Mesendoderm (in vitro differentiated cells): ENCODE measurements at regions not wholly inside any gene's neighbourhood (a gene's known extent, or its start where the extent isn't known, plus 50 kb on each side); places are given as distances from the start of the nearest gene placed in this dataset.

Source experiments
- DNase-seq: peaks from one replicate; pipeline ENCODE4 v3.0.0; 2013
- H2AK5ac ChIP-seq: 2 replicates; pipeline ENCODE4 v1.6.1; 2013; ENCODE audit warnings: low read length, inconsistent platforms
- H2BK120ac ChIP-seq: 2 replicates; pipeline ENCODE4 v1.6.1; 2013; ENCODE audit warnings: low read depth, mild to moderate bottlenecking, low read length, moderate library complexity, mixed read lengths
- H2BK15ac ChIP-seq: replicated peaks from 2 replicates; pipeline ENCODE4 v1.6.1; 2013; ENCODE audit warnings: low read depth, mild to moderate bottlenecking, moderate library complexity
- H2BK5ac ChIP-seq: 2 replicates; pipeline ENCODE4 v1.6.1; 2013; ENCODE audit warnings: low read length, inconsistent platforms
- H3K18ac ChIP-seq: 2 replicates; pipeline ENCODE4 v1.6.1; 2013; ENCODE audit warnings: mild to moderate bottlenecking, low read length, mixed read lengths
- H3K23ac ChIP-seq: one replicate; pipeline ENCODE4 v1.6.1; 2013; ENCODE audit warnings: low read length
- H3K27ac ChIP-seq: 2 replicates; pipeline ENCODE4 v1.5.1; 2013; ENCODE audit warnings: low read depth, mild to moderate bottlenecking, inconsistent platforms, low read length, moderate library complexity
- H3K27me3 ChIP-seq: 2 replicates; pipeline ENCODE4 v1.6.1; 2013; ENCODE audit warnings: low read length, control low read depth, mild to moderate bottlenecking, inconsistent platforms; ENCODE audit not compliant: insufficient read depth, poor library complexity
- H3K36me3 ChIP-seq: 2 replicates; pipeline ENCODE4 v1.6.1; 2013; ENCODE audit warnings: low read length, inconsistent platforms; ENCODE audit not compliant: control insufficient read depth, insufficient read depth
- H3K4ac ChIP-seq: one replicate; pipeline ENCODE4 v1.6.1; 2013; ENCODE audit warnings: low read depth, mild to moderate bottlenecking, low read length, moderate library complexity
- H3K4me1 ChIP-seq: 2 replicates; pipeline ENCODE4 v1.6.1; 2013; ENCODE audit warnings: low read depth, low read length, inconsistent platforms; ENCODE audit not compliant: control insufficient read depth
- H3K4me2 ChIP-seq: 2 replicates; pipeline ENCODE4 v1.6.1; 2013; ENCODE audit warnings: low read length
- H3K4me3 ChIP-seq: 2 replicates; pipeline ENCODE4 v1.5.1; 2013; ENCODE audit warnings: mild to moderate bottlenecking, low read length
- H3K56ac ChIP-seq: one replicate; pipeline ENCODE4 v1.6.1; 2013; ENCODE audit warnings: low read length
- H3K79me1 ChIP-seq: 2 replicates; pipeline ENCODE4 v1.6.1; 2013; ENCODE audit warnings: low read length, inconsistent platforms
- H3K79me2 ChIP-seq: 2 replicates; pipeline ENCODE4 v1.6.1; 2013; ENCODE audit warnings: mild to moderate bottlenecking, low read length; ENCODE audit not compliant: control insufficient read depth, insufficient read depth
- H3K9ac ChIP-seq: 2 replicates; pipeline ENCODE4 v1.6.1; 2013; ENCODE audit warnings: low read length, inconsistent platforms
- H4K5ac ChIP-seq: one replicate; pipeline ENCODE4 v1.6.1; 2013; ENCODE audit warnings: low read length
- H4K8ac ChIP-seq: one replicate; pipeline ENCODE4 v1.6.1; 2013; ENCODE audit warnings: low read depth, mild to moderate bottlenecking, control low read depth, low read length, moderate library complexity
- WGBS: extraction: QIAGEN DNeasy Blood & Tissue Kit; methylation state at CpG from one replicate; pipeline ENCODE4 v1.1.7; 2013; ENCODE audit warnings: low lambda C conversion rate, missing lambda C conversion rate; ENCODE audit not compliant: insufficient coverage; ENCODE audit errors: extremely low coverage; 5-methylcytosine and 5-hydroxymethylcytosine counted together

GRCh38 chr10:24136070-24136469 is 72.9 kb upstream of the KIAA1217 start:
- Histone ChIP-seq H2AK5ac (no peak overlapping the region), H3K4me3 (no peak overlapping the region), H3K79me1 (no peaks in the 10 kb centered on the region), H2BK15ac (no peak overlapping the region), H3K4me1 (no peaks in the 10 kb centered on the region), H3K4ac (no peak overlapping the region), H4K8ac (no peak overlapping the region), H2BK120ac (no peak overlapping the region), H3K27ac (no peak overlapping the region), H3K27me3 (no peaks in the 10 kb centered on the region), H3K18ac (no peak overlapping the region), H3K23ac (no peak overlapping the region), H3K9ac (no peak overlapping the region), H3K79me2 (no peaks in the 10 kb centered on the region), H3K56ac (no peak overlapping the region), H3K4me2 (no peak overlapping the region), H4K5ac (no peak overlapping the region), H3K36me3 (no peaks in the 10 kb centered on the region), H2BK5ac (no peak overlapping the region)
- no CpG with 5 or more reads among the region's 4 CpGs for WGBS
- no peak for DNase-seq

DNA sequence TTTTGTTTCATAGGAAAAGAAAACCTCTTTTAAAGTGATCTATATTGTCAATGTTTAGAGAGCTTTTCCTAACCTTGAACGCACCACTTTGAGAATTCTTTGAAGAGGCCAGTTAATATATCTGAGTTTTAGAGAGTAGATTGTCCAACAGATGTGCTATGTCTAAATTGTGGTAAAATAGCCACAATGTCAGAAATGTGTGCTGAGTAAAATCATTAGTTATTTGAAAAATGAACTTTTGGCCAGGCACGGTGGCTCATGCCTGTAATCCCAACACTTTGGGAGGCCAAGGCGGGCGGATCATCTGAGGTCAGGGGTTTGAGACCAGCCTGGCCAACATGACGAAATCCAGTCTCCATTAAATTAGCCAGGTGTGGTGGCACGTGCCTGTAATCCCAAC is 61.6 kb upstream of the KIAA1217 start:
- no peaks in the 10 kb centered on the region for H3K79me1 ChIP-seq
- H4K8ac ChIP-seq = no peak overlapping the region
- H2BK120ac ChIP-seq = no peak overlapping the region
- no CpG with 5 or more reads among the region's 6 CpGs for WGBS
- no peak for DNase-seq
- H3K9ac ChIP-seq = no peak overlapping the region
- H3K79me2 ChIP-seq = no peaks in the 10 kb centered on the region
- no peaks in the 10 kb centered on the region for H3K36me3 ChIP-seq
- no peak overlapping the region for H3K27ac ChIP-seq
- no peak overlapping the region for H3K18ac ChIP-seq
- no peak overlapping the region for H2AK5ac ChIP-seq
- H2BK15ac ChIP-seq = no peak overlapping the region
- no peaks in the 10 kb centered on the region for H3K27me3 ChIP-seq
- H3K4me2 ChIP-seq = no peak overlapping the region
- H3K56ac ChIP-seq = no peak overlapping the region
- H3K4me1 ChIP-seq = no peaks in the 10 kb centered on the region
- no peak overlapping the region for H3K4me3 ChIP-seq
- H4K5ac ChIP-seq = no peak overlapping the region
- H3K4ac ChIP-seq = no peak overlapping the region
- no peak overlapping the region for H2BK5ac ChIP-seq
- no peak overlapping the region for H3K23ac ChIP-seq

DNA sequence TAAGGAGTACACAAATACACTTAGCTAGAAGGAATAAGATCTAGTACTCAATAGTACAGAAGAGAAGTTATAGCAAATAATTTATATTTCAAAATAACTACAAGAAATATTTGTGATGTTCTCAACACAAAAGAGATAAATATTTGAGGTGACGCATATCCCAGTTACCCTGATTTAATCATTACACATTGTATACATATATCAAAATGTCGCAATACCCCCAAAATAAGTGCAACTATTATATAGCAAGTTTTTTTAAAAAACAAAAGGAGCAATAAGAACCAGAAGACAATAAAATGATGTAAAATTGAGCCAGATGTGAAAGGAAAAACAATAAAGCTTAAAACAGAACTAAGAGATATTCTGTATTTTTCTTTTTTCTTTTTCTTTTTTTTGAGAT is 59.3 kb upstream of the KIAA1217 start:
- Histone ChIP-seq H3K79me1 (no peaks in the 10 kb centered on the region), H3K4me2 (no peak overlapping the region), H3K23ac (no peak overlapping the region), H3K4ac (no peak overlapping the region), H2BK5ac (no peak overlapping the region), H4K8ac (no peak overlapping the region), H3K27ac (no peak overlapping the region), H3K4me1 (no peaks in the 10 kb centered on the region), H2AK5ac (no peak overlapping the region), H3K79me2 (no peaks in the 10 kb centered on the region), H3K27me3 (no peaks in the 10 kb centered on the region), H3K18ac (no peak overlapping the region), H3K9ac (no peak overlapping the region), H3K56ac (no peak overlapping the region), H4K5ac (no peak overlapping the region), H3K36me3 (no peaks in the 10 kb centered on the region), H3K4me3 (no peak overlapping the region), H2BK15ac (no peak overlapping the region), H2BK120ac (no peak overlapping the region)
- WGBS = no CpG with 5 or more reads among the region's 2 CpGs
- no peak for DNase-seq

DNA sequence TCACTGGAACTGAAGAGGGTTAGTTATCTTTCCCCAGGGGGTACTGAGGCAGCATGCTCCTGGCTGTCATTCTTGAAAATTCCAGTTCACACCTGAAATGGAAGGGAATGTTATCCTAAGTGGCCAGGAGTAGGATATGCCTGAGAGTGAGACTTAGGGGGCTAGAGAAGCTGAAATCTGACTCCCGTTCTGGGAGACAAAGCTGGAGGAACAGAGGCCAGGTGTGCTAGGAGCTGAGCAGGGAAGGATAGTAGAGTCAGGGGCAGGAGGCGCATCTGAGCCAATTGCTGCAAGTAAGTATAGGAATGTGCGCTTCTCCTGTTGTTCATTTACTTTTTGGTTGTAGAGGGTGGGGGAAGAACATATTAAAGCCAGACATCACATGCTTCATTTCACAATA is 58.1 kb upstream of the KIAA1217 start:
- no peaks in the 10 kb centered on the region for H3K79me2 ChIP-seq
- H3K36me3 ChIP-seq = no peaks in the 10 kb centered on the region
- no peaks in the 10 kb centered on the region for H3K27me3 ChIP-seq
- no peak overlapping the region for H3K18ac ChIP-seq
- H2AK5ac ChIP-seq = no peak overlapping the region
- H3K4me3 ChIP-seq = no peak overlapping the region
- no peak overlapping the region for H3K56ac ChIP-seq
- H2BK15ac ChIP-seq = no peak overlapping the region
- H2BK5ac ChIP-seq = no peak overlapping the region
- H2BK120ac ChIP-seq = no peak overlapping the region
- DNase-seq = peak; percentile 7
- H3K79me1 ChIP-seq = no peaks in the 10 kb centered on the region
- no CpG with 5 or more reads among the region's 3 CpGs for WGBS
- H3K4ac ChIP-seq = no peak overlapping the region
- no peak overlapping the region for H3K23ac ChIP-seq
- no peaks in the 10 kb centered on the region for H3K4me1 ChIP-seq
- H4K5ac ChIP-seq = no peak overlapping the region
- H3K27ac ChIP-seq = no peak overlapping the region
- no peak overlapping the region for H4K8ac ChIP-seq
- no peak overlapping the region for H3K9ac ChIP-seq
- H3K4me2 ChIP-seq = no peak overlapping the region

- WGBS = no CpG with 5 or more reads among the region's 2 CpGs
These were observed 56.7 kb upstream of the KIAA1217 start for GRCh38 chr10:24152270-24152669.

GRCh38 chr10:24153031-24153430 is 55.9 kb upstream of the KIAA1217 start:
- H3K27me3 ChIP-seq = no peaks in the 10 kb centered on the region
- no peak overlapping the region for H3K56ac ChIP-seq
- no peaks in the 10 kb centered on the region for H3K4me1 ChIP-seq
- no peak overlapping the region for H3K4ac ChIP-seq
- H3K36me3 ChIP-seq = no peaks in the 10 kb centered on the region
- no peak for DNase-seq
- H3K4me2 ChIP-seq = no peak overlapping the region
- H3K27ac ChIP-seq = no peak overlapping the region
- no peak overlapping the region for H2BK5ac ChIP-seq
- no peak overlapping the region for H2BK120ac ChIP-seq
- H3K23ac ChIP-seq = no peak overlapping the region
- no peak overlapping the region for H3K9ac ChIP-seq
- no peaks in the 10 kb centered on the region for H3K79me2 ChIP-seq
- no peak overlapping the region for H4K5ac ChIP-seq
- H3K4me3 ChIP-seq = no peak overlapping the region
- no peak overlapping the region for H4K8ac ChIP-seq
- no peak overlapping the region for H2AK5ac ChIP-seq
- no peak overlapping the region for H2BK15ac ChIP-seq
- H3K79me1 ChIP-seq = no peaks in the 10 kb centered on the region
- no CpG with 5 or more reads among the region's 3 CpGs for WGBS
- H3K18ac ChIP-seq = no peak overlapping the region

More at GRCh38 chr10:24152270-24152669, 56.7 kb upstream of the KIAA1217 start:
- Histone ChIP-seq H2BK15ac (no peak overlapping the region), H3K56ac (no peak overlapping the region), H3K27ac (no peak overlapping the region), H3K4me2 (no peak overlapping the region), H3K27me3 (no peaks in the 10 kb centered on the region), H3K79me1 (no peaks in the 10 kb centered on the region), H3K18ac (no peak overlapping the region), H2BK5ac (no peak overlapping the region), H4K8ac (no peak overlapping the region), H3K4me3 (no peak overlapping the region), H2AK5ac (no peak overlapping the region), H2BK120ac (no peak overlapping the region), H4K5ac (no peak overlapping the region), H3K4ac (no peak overlapping the region), H3K79me2 (no peaks in the 10 kb centered on the region), H3K9ac (no peak overlapping the region), H3K23ac (no peak overlapping the region), H3K4me1 (no peaks in the 10 kb centered on the region), H3K36me3 (no peaks in the 10 kb centered on the region)
- no peak for DNase-seq
